ENCODE measurements at regions not wholly inside any gene's neighbourhood (a gene's known extent, or its start where the extent isn't known, plus 50 kb on each side); places are given as distances from the start of the nearest gene placed in this dataset.
A peak's percentile ranks its signal among the peaks of the same experiment; 100 is the strongest.

DNA sequence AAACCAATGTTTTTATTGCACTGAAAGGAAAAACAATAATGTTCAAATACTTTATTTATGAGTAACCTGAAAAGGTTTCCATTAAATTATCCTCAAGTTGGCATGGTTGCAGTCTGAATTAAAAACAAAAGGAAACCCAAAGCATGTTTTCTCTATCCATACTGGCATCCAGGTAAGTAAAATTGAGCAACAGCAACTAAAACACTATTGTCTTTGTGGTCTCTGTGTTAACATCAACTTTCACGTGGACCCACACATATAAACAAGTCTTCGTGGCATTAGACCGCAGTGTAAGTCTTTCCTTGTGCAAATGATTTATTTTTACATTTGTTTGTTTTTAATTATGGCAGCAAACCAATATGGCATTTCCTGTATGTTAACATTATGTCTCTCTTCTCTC lies 757.6 kb downstream of the SEMA5A start:
- H3K4me3 Mint-ChIP-seq, result no peak overlapping the region; the same call in 1 of the 2 replicates
- H3K4me1 Mint-ChIP-seq (ENCODE audit: low read depth), result peaks cover 30% of the 10 kb centered on the region
- TF ChIP-seq, protein P1, sequence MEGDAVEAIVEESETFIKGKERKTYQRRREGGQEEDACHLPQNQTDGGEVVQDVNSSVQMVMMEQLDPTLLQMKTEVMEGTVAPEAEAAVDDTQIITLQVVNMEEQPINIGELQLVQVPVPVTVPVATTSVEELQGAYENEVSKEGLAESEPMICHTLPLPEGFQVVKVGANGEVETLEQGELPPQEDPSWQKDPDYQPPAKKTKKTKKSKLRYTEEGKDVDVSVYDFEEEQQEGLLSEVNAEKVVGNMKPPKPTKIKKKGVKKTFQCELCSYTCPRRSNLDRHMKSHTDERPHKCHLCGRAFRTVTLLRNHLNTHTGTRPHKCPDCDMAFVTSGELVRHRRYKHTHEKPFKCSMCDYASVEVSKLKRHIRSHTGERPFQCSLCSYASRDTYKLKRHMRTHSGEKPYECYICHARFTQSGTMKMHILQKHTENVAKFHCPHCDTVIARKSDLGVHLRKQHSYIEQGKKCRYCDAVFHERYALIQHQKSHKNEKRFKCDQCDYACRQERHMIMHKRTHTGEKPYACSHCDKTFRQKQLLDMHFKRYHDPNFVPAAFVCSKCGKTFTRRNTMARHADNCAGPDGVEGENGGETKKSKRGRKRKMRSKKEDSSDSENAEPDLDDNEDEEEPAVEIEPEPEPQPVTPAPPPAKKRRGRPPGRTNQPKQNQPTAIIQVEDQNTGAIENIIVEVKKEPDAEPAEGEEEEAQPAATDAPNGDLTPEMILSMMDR (IDR thresholded peaks at IDR 0.05), result no peak
- H3K36me3 Mint-ChIP-seq (ENCODE audit: low read depth), result peaks cover 6% of the 10 kb centered on the region
- peaks cover 5% of the 10 kb centered on the region for H3K9me3 Mint-ChIP-seq
- no peak for DNase-seq
- peak overlapping the region; percentile 8; the same call in 1 of the 2 replicates for H3K27ac Mint-ChIP-seq
- no peaks in the 10 kb centered on the region for H3K27me3 Mint-ChIP-seq (ENCODE audit: insufficient read depth)

GRCh38 chr5:8805653-8806052 lies 740.2 kb downstream of the SEMA5A start:
- peaks cover 59% of the 10 kb centered on the region for H3K9me3 Mint-ChIP-seq
- TF ChIP-seq, protein P1 (IDR thresholded peaks at IDR 0.05), result no peak

DNA sequence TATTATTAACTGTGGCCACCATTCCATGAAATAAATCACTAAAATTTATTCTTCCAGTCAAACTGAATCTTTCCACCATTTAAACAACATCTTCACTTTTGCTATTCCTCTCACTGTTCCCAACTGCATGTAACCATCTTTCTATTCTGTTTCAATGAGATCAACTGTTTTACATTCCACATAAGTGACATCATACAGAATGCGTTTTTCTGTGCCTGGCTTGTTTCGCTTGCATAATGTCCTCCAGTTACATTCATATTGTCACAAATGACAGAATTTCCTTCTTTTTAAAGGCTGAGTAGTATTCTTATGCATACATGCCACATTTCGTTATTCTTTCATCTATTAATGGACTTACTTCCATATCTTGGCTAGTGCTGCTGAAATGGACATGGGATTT lies 738.2 kb downstream of the SEMA5A start:
- H3K27me3 Mint-ChIP-seq (ENCODE audit: insufficient read depth), result no peaks in the 10 kb centered on the region
- no peak overlapping the region for H3K27ac Mint-ChIP-seq
- peaks cover 36% of the 10 kb centered on the region for H3K36me3 Mint-ChIP-seq (ENCODE audit: low read depth)
- peaks cover 44% of the 10 kb centered on the region for H3K9me3 Mint-ChIP-seq
- peaks cover 9% of the 10 kb centered on the region for H3K4me1 Mint-ChIP-seq (ENCODE audit: low read depth)
- H3K4me3 Mint-ChIP-seq, result no peak overlapping the region
- no peak for DNase-seq
- TF ChIP-seq, protein P1 (IDR thresholded peaks at IDR 0.05), result no peak

More at GRCh38 chr5:8805653-8806052, 740.2 kb downstream of the SEMA5A start:
- H3K27ac Mint-ChIP-seq, result no peak overlapping the region
- no peak overlapping the region for H3K4me3 Mint-ChIP-seq
- H3K36me3 Mint-ChIP-seq (ENCODE audit: low read depth), result peaks cover 55% of the 10 kb centered on the region
- peaks cover 9% of the 10 kb centered on the region for H3K4me1 Mint-ChIP-seq (ENCODE audit: low read depth)
- no peaks in the 10 kb centered on the region for H3K27me3 Mint-ChIP-seq (ENCODE audit: insufficient read depth)
- no peak for DNase-seq

- TF ChIP-seq, protein P1 (IDR thresholded peaks at IDR 0.05), result no peak
- no peaks in the 10 kb centered on the region for H3K27me3 Mint-ChIP-seq (ENCODE audit: insufficient read depth)
- H3K27ac Mint-ChIP-seq, result no peak overlapping the region
- H3K4me1 Mint-ChIP-seq (ENCODE audit: low read depth), result peaks cover 29% of the 10 kb centered on the region
- DNase-seq, result no peak
- peaks cover 19% of the 10 kb centered on the region for H3K36me3 Mint-ChIP-seq (ENCODE audit: low read depth)
- H3K4me3 Mint-ChIP-seq, result no peak overlapping the region
- peaks cover 20% of the 10 kb centered on the region for H3K9me3 Mint-ChIP-seq
These were observed 734.3 kb downstream of the SEMA5A start for GRCh38 chr5:8811581-8811980.

GRCh38 chr5:8813180-8813579 lies 732.7 kb downstream of the SEMA5A start:
- H3K27me3 Mint-ChIP-seq (ENCODE audit: insufficient read depth), result no peaks in the 10 kb centered on the region
- no peak overlapping the region for H3K27ac Mint-ChIP-seq
- peaks cover 20% of the 10 kb centered on the region for H3K4me1 Mint-ChIP-seq (ENCODE audit: low read depth)
- DNase-seq, result no peak
- no peak overlapping the region for H3K4me3 Mint-ChIP-seq
- TF ChIP-seq, protein P1 (IDR thresholded peaks at IDR 0.05), result no peak
- peaks cover 17% of the 10 kb centered on the region for H3K36me3 Mint-ChIP-seq (ENCODE audit: low read depth)
- H3K9me3 Mint-ChIP-seq, result peaks cover 19% of the 10 kb centered on the region

DNA sequence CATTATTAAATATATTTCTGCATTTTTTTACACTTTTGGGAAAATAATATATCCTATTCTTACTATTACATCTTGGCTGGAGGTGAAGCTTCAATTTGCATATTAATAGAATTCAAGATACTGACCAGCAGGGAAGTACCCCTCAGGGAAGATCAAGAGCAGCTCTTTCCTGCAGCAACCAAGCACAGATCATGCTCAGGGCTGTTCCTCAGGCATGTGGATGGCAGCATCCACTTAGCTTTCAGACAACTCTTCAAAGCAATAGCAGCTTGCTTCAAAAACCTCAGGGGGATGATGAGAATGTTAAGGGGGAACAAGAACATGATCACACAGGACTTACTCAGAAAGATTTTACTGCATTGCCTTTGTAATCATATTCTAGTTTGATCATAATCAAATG lies 731.8 kb downstream of the SEMA5A start:
- DNase-seq, result no peak
- H3K27ac Mint-ChIP-seq, result no peak overlapping the region
- H3K4me1 Mint-ChIP-seq (ENCODE audit: low read depth), result peaks cover 20% of the 10 kb centered on the region
- H3K4me3 Mint-ChIP-seq, result no peak overlapping the region
- no peaks in the 10 kb centered on the region for H3K27me3 Mint-ChIP-seq (ENCODE audit: insufficient read depth)
- peaks cover 19% of the 10 kb centered on the region for H3K9me3 Mint-ChIP-seq
- TF ChIP-seq, protein P1 (IDR thresholded peaks at IDR 0.05), result no peak
- peaks cover 17% of the 10 kb centered on the region for H3K36me3 Mint-ChIP-seq (ENCODE audit: low read depth)
